HepG2 (cell line): ENCODE measurements at regions not wholly inside any gene's neighbourhood (a gene's known extent, or its start where the extent isn't known, plus 50 kb on each side); places are given as distances from the start of the nearest gene placed in this dataset.
A peak's percentile ranks its signal among the peaks of the same experiment; 100 is the strongest.

Source experiments
- ATAC-seq: fragments of 200-7000 bp; cut with Tn5 transposase; 3 replicates; pipeline ENCODE4 v1.9.1; 2020; ENCODE audit warnings: mild to moderate bottlenecking, moderate library complexity
- BruUV-seq: library from RNA; stranded (reverse); fragments of 400-500 nt; replicated peaks from 2 replicates; lab custom pipeline; 2021; lab: Mats Ljungman, UMichigan
- CTCF ChIA-PET: fragments of 300-600 bp; formaldehyde crosslinking; extraction: SDS; loops from one replicate; lab custom pipeline; 2021; ENCODE audit warnings: low total read pairs, inconsistent platforms, low intra/inter-chr PET ratio; lab: Yijun Ruan, JAX
- POLR2A ChIA-PET: fragments of 350-600 bp; sonication (Branson Sonifier 250); formaldehyde crosslinking; loops from one replicate; lab custom pipeline; 2020; ENCODE audit warnings: antibody characterized with exemption, inconsistent platforms; lab: Yijun Ruan, JAX
- DNase-seq: peaks from one replicate; pipeline ENCODE4 v3.0.0-alpha.2; 2015; ENCODE audit warnings: low spot score
- FAIRE-seq: peaks from 3 replicates; lab custom pipeline; 2011; peaks lifted over from hg19 to GRCh38; lab: Jason Lieb, UNC
- H2AFZ ChIP-seq: one replicate; pipeline ENCODE4 v1.6.1; 2011; ENCODE audit warnings: low read length, inconsistent platforms
- H3K27ac ChIP-seq: fragments of 300-600 bp; 3 replicates; pipeline ENCODE4 v1.8.0; 2011; ENCODE audit warnings: mixed run types, mild to moderate bottlenecking, mixed read lengths, low read length, inconsistent platforms; ENCODE audit not compliant: insufficient read depth; ENCODE audit errors: extremely low read length
- H3K27me3 ChIP-seq, 2 experiments: fragments of 200-600 bp in 1 of 2; 2 replicates in 1 of 2; 3 replicates in 1 of 2; pipeline versions ENCODE4 v1.6.0 to v1.8.0; 2011; ENCODE audit warnings: low read length in 2 of 2, mild to moderate bottlenecking in 2 of 2, moderate library complexity in 2 of 2, inconsistent platforms in 1 of 2; ENCODE audit not compliant: insufficient read depth in 2 of 2, control insufficient read depth in 1 of 2
- H3K36me3 ChIP-seq, 2 experiments: fragments of 200-600 bp in 1 of 2; replicated peaks in 1 of 2; 2 replicates in 1 of 2; 3 replicates in 1 of 2; pipeline versions ENCODE4 v1.5.1 to v1.8.0; 2011; ENCODE audit warnings: low read length in 2 of 2, inconsistent platforms in 1 of 2; ENCODE audit not compliant: insufficient read depth in 2 of 2, control insufficient read depth in 1 of 2
- H3K4me1 ChIP-seq: 2 replicates; pipeline ENCODE4 v1.5.1; 2012; ENCODE audit warnings: low read length, inconsistent platforms; ENCODE audit not compliant: insufficient read depth
- H3K4me2 ChIP-seq: 2 replicates; pipeline ENCODE4 v1.6.0; 2011; ENCODE audit warnings: low read depth, low read length, inconsistent platforms
- H3K4me3 ChIP-seq, 3 experiments: fragments of 200-600 bp in 1 of 3; sonication (generic), shearing (Covaris generic) in 1 of 3; replicated peaks in 1 of 3; 2 replicates each; pipeline ENCODE4 v1.5.1; 2011 to 2016; ENCODE audit warnings: low read length in 3 of 3, inconsistent platforms in 2 of 3, low read depth in 2 of 3, mild to moderate bottlenecking in 2 of 3, control low read depth in 1 of 3, mixed read lengths in 1 of 3; ENCODE audit not compliant: insufficient read depth in 1 of 3
- H3K79me2 ChIP-seq: one replicate; pipeline ENCODE4 v1.6.1; 2011; ENCODE audit warnings: low read length, inconsistent platforms; ENCODE audit not compliant: insufficient read depth
- H3K9ac ChIP-seq: 2 replicates; pipeline ENCODE4 v1.6.0; 2011; ENCODE audit warnings: mild to moderate bottlenecking, low read depth, low read length, inconsistent platforms; ENCODE audit not compliant: insufficient read depth
- H3K9me3 ChIP-seq: 2 replicates; pipeline ENCODE4 v1.5.1; 2012; ENCODE audit warnings: mild to moderate bottlenecking, low read length
- H4K20me1 ChIP-seq: 2 replicates; pipeline ENCODE4 v1.6.0; 2011; ENCODE audit warnings: inconsistent platforms, mild to moderate bottlenecking, low read length, moderate library complexity; ENCODE audit not compliant: insufficient read depth
- CEBPG ChIP-seq: IDR thresholded peaks from 2 replicates; pipeline ENCODE4 v1.6.1; 2016
- CHD4 ChIP-seq: fragments of 200-600 bp; sonication (generic); IDR thresholded peaks from 2 replicates; pipeline ENCODE4 v1.7.0; 2017; ENCODE audit warnings: mild to moderate bottlenecking, low read length, borderline replicate concordance
- ELF4 ChIP-seq: sonication (generic); formaldehyde crosslinking; IDR thresholded peaks from 2 replicates; pipeline ENCODE4 v1.5.0; 2020; ENCODE audit warnings: missing genetic modification reagents, mild to moderate bottlenecking, moderate library complexity, borderline replicate concordance
- EP300 ChIP-seq, 3 experiments: sonication (generic) in 1 of 3; formaldehyde crosslinking in 1 of 3; IDR thresholded peaks; 2 replicates each; pipeline versions ENCODE4 v1.5.1 to v1.6.1; 2011 to 2020; ENCODE audit warnings: low read depth in 2 of 3, low read length in 2 of 3, borderline replicate concordance in 1 of 3, improper control_type of control experiment in 1 of 3, mild to moderate bottlenecking in 1 of 3, missing genetic modification reagents in 1 of 3, moderate library complexity in 1 of 3
- NRL ChIP-seq: sonication (generic); formaldehyde crosslinking; IDR thresholded peaks from 2 replicates; pipeline ENCODE4 v1.5.0; 2020; ENCODE audit warnings: missing genetic modification reagents, mild to moderate bottlenecking, moderate library complexity, borderline replicate concordance
- RNF2 ChIP-seq: fragments of 450-650 bp; conservative IDR thresholded peaks from 2 replicates; pipeline ENCODE4 v1.6.1; 2016; ENCODE audit warnings: low read depth
- ZNF124 ChIP-seq: sonication (generic); formaldehyde crosslinking; IDR thresholded peaks from 2 replicates; pipeline ENCODE4 v1.4.0; 2020; ENCODE audit warnings: missing genetic modification reagents
- ZNF430 ChIP-seq: sonication (generic); formaldehyde crosslinking; IDR thresholded peaks from 2 replicates; pipeline ENCODE4 v1.9.0; 2021; ENCODE audit warnings: mild to moderate bottlenecking, missing genetic modification reagents
- ZNF446 ChIP-seq: sonication (generic); formaldehyde crosslinking; IDR thresholded peaks from 2 replicates; pipeline ENCODE4 v1.5.0; 2020; ENCODE audit warnings: mild to moderate bottlenecking, missing genetic modification reagents
- WGBS: methylation state at CpG from one replicate; pipeline ENCODE4 v1.1.6; 2017; ENCODE audit warnings: low lambda C conversion rate; 5-methylcytosine and 5-hydroxymethylcytosine counted together
- in situ Hi-C: cut with HindIII; loops from 2 replicates; pipeline ENCODE4 v1.10.0; 2017; ENCODE audit warnings: low pct_unique_long_range_greater_than_20kb; ENCODE audit not compliant: extremely low pct_ligation_motif_present
- intact Hi-C: fragments of 100-400 bp; cut with micrococcal nuclease; formaldehyde crosslinking; loops from one replicate; pipeline ENCODE4 v1.10.0; 2022; ENCODE audit not compliant: unreplicated experiment
- TF ChIP-seq, protein P1 (sequence below): IDR thresholded peaks from 2 replicates; pipeline ENCODE4 v1.6.1; 2012; ENCODE audit warnings: low read length, improper control_type of control experiment
- TF ChIP-seq, protein P2 (sequence below): sonication (generic); formaldehyde crosslinking; IDR thresholded peaks from 2 replicates; pipeline ENCODE4 v1.4.0; 2020; ENCODE audit warnings: missing genetic modification reagents, mild to moderate bottlenecking, borderline replicate concordance
- TF ChIP-seq, protein P3 (sequence below): sonication (generic); formaldehyde crosslinking; IDR thresholded peaks from 2 replicates; pipeline ENCODE4 v1.8.1; 2023; ENCODE audit warnings: missing genetic modification reagents, mild to moderate bottlenecking, borderline replicate concordance
- TF ChIP-seq, protein P4 (sequence below): sonication (generic); formaldehyde crosslinking; IDR thresholded peaks from 2 replicates; pipeline ENCODE4 v1.4.0; 2020; ENCODE audit warnings: missing genetic modification reagents

DNA sequence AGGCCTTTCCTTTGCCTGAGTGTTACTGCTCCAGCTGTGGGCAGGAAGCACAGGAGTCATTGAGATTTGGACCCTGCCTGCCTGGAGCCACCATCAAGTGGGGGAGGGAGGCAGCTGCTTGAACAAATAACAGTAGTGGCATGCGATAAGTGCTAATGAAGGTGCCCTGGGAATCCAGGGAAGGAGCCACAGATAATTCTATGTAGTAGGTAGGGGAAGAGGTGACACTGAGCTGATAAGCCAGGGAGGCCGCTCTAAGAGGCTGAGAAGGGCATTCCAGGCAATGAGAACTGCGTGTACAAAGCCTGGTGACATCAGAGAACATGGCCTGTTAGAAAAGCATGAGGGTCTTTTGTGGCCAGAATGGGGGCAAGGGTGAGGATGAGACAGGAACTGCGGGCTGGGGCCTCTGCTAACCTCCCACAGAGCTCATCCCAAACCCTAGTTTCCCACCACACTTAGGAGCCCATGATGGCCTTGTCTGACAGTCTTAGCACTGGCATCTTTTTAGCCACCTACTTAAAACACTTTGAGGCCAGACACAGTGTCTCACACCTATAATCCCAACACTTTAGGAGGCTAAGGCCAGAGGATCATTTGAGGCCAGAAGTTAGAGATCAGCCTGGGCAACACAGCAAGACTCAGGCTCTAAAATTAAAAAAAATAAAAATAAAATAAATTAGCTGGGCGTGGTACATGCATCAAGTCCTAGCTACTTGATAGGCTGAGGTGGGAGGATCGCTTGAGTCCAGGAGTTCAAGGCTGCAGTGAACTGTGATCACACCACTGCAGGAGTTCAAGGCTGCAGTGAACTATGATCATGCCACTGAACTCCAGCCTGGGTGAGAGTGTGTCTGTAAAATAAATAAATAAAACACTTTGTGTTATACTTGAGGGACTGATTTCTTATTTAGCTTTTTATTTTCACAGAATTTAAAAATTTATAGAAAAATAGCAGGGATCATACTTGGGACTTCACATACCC lies 58.9 kb downstream of the TET3 start:
- DNase-seq = peak; percentile 62
- POLR2A ChIA-PET = interaction anchor here (1.0 to 1.5 kb wide), 3 partner anchors 48 to 77 kb away, joined by 3 to 5 read pairs (median 3); no protein-coding TSS in a partner anchor
- Histone ChIP-seq H3K9me3 (no peaks in the 10 kb centered on the region), H3K4me1 (peaks cover 30% of the 10 kb centered on the region), H3K4me2 (peak overlapping the region; percentile 56), H3K27me3 (no peaks in the 10 kb centered on the region), H2AFZ (no peak overlapping the region), H3K27ac (peak overlapping the region; percentile 72), H4K20me1 (no peaks in the 10 kb centered on the region), H3K4me3 (0 out of 6 replicates have a peak overlapping the region, but pooled peaks of 1 of the 3 experiments have one; percentile 8), H3K79me2 (no peaks in the 10 kb centered on the region), H3K9ac (peak overlapping the region; percentile 35; the same call in 1 of the 2 replicates), H3K36me3 (peaks cover 17 to 33% of the 10 kb centered on the region in 2 experiments)
- WGBS = 70% methylated on average over 6 of the region's 6 CpGs
- no TSS peak for BruUV-seq
- ATAC-seq = peak; percentile 85
- in situ Hi-C loops = no loop called here
- FAIRE-seq = peak; percentile 43
- intact Hi-C loops = no loop called here
- CTCF ChIA-PET = no interaction called here
- TF ChIP-seq ZNF430 (CRISPR knock-in tag) (no peak), CEBPG (CRISPR knock-in tag) (no peak), ELF4 (CRISPR knock-in tag) (no peak), RNF2 (no peak), CHD4 (peak; percentile 34; the same call in 1 of the 2 replicates), ZNF446 (CRISPR knock-in tag) (no peak), NRL (CRISPR knock-in tag) (no peak), ZNF124 (CRISPR knock-in tag) (0 out of 2 replicates have a peak, but pooled peaks have one; percentile 42), EP300 (IDR thresholded peaks at IDR 0.05; ENCODE audit: low read depth in 2 of 2, low read length in 2 of 2) (peak in 1 of 2 experiments; percentile 38; a peak in 1 of 4 replicates), EP300 (CRISPR knock-in tag; IDR thresholded peaks at IDR 0.05; ENCODE audit: borderline replicate concordance) (peak; percentile 58; the same call in 1 of the 2 replicates)
- TF ChIP-seq, protein P1, sequence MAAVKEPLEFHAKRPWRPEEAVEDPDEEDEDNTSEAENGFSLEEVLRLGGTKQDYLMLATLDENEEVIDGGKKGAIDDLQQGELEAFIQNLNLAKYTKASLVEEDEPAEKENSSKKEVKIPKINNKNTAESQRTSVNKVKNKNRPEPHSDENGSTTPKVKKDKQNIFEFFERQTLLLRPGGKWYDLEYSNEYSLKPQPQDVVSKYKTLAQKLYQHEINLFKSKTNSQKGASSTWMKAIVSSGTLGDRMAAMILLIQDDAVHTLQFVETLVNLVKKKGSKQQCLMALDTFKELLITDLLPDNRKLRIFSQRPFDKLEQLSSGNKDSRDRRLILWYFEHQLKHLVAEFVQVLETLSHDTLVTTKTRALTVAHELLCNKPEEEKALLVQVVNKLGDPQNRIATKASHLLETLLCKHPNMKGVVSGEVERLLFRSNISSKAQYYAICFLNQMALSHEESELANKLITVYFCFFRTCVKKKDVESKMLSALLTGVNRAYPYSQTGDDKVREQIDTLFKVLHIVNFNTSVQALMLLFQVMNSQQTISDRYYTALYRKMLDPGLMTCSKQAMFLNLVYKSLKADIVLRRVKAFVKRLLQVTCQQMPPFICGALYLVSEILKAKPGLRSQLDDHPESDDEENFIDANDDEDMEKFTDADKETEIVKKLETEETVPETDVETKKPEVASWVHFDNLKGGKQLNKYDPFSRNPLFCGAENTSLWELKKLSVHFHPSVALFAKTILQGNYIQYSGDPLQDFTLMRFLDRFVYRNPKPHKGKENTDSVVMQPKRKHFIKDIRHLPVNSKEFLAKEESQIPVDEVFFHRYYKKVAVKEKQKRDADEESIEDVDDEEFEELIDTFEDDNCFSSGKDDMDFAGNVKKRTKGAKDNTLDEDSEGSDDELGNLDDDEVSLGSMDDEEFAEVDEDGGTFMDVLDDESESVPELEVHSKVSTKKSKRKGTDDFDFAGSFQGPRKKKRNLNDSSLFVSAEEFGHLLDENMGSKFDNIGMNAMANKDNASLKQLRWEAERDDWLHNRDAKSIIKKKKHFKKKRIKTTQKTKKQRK = no peak
- TF ChIP-seq, protein P2, sequence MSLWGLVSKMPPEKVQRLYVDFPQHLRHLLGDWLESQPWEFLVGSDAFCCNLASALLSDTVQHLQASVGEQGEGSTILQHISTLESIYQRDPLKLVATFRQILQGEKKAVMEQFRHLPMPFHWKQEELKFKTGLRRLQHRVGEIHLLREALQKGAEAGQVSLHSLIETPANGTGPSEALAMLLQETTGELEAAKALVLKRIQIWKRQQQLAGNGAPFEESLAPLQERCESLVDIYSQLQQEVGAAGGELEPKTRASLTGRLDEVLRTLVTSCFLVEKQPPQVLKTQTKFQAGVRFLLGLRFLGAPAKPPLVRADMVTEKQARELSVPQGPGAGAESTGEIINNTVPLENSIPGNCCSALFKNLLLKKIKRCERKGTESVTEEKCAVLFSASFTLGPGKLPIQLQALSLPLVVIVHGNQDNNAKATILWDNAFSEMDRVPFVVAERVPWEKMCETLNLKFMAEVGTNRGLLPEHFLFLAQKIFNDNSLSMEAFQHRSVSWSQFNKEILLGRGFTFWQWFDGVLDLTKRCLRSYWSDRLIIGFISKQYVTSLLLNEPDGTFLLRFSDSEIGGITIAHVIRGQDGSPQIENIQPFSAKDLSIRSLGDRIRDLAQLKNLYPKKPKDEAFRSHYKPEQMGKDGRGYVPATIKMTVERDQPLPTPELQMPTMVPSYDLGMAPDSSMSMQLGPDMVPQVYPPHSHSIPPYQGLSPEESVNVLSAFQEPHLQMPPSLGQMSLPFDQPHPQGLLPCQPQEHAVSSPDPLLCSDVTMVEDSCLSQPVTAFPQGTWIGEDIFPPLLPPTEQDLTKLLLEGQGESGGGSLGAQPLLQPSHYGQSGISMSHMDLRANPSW (CRISPR knock-in tag) = no peak
- TF ChIP-seq, protein P3, sequence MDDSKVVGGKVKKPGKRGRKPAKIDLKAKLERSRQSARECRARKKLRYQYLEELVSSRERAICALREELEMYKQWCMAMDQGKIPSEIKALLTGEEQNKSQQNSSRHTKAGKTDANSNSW (CRISPR knock-in tag) = no peak
- TF ChIP-seq, protein P4, sequence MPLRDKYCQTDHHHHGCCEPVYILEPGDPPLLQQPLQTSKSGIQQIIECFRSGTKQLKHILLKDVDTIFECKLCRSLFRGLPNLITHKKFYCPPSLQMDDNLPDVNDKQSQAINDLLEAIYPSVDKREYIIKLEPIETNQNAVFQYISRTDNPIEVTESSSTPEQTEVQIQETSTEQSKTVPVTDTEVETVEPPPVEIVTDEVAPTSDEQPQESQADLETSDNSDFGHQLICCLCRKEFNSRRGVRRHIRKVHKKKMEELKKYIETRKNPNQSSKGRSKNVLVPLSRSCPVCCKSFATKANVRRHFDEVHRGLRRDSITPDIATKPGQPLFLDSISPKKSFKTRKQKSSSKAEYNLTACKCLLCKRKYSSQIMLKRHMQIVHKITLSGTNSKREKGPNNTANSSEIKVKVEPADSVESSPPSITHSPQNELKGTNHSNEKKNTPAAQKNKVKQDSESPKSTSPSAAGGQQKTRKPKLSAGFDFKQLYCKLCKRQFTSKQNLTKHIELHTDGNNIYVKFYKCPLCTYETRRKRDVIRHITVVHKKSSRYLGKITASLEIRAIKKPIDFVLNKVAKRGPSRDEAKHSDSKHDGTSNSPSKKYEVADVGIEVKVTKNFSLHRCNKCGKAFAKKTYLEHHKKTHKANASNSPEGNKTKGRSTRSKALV (CRISPR knock-in tag) = no peak
